K562 (cell line): ENCODE measurements at regions not wholly inside any gene's neighbourhood (a gene's known extent, or its start where the extent isn't known, plus 50 kb on each side); places are given as distances from the start of the nearest gene placed in this dataset.
"Not testable (repeated sequence)": the region's sequence is repeated elsewhere in the genome, so short reads cannot be mapped to it uniquely, and the experiment has no call there.

Experiments
- MXI1 ChIP-seq: IDR thresholded peaks from 2 replicates; pipeline ENCODE4 v1.6.1; 2011; ENCODE audit warnings: low read depth, mild to moderate bottlenecking, improper control_type of control experiment, low read length
- NFYB ChIP-seq: IDR thresholded peaks from 2 replicates; pipeline ENCODE4 v1.6.1; 2011; ENCODE audit warnings: mild to moderate bottlenecking, moderate library complexity; ENCODE audit not compliant: insufficient read length; ENCODE audit errors: extremely low read depth
- NR2C1 ChIP-seq, 2 experiments: fragments of 450-650 bp; IDR thresholded peaks; 2 replicates each; pipeline ENCODE4 v1.6.1; 2017; ENCODE audit warnings: mild to moderate bottlenecking in 2 of 2, antibody characterized with exemption in 1 of 2, inconsistent platforms in 1 of 2, missing compliant biosample characterization in 1 of 2, missing genetic modification characterization in 1 of 2
- OTX1 ChIP-seq: fragments of 450-650 bp; formaldehyde crosslinking; IDR thresholded peaks from 2 replicates; pipeline ENCODE4 v1.4.0; 2022; ENCODE audit warnings: mild to moderate bottlenecking
- POLR2AphosphoS5 ChIP-seq: IDR thresholded peaks from 2 replicates; pipeline ENCODE4 v1.6.1; 2011; ENCODE audit warnings: mild to moderate bottlenecking, low read depth, low read length, moderate library complexity; ENCODE audit not compliant: control insufficient read depth, insufficient read depth
- SMARCA4 ChIP-seq: fragments of 450-650 bp; IDR thresholded peaks from 2 replicates; pipeline ENCODE4 v1.6.1; 2016

GRCh38 chr16:63760246-63760645 lies 1361.6 kb downstream of the CDH11 start:
- not testable (repeated sequence) for TF ChIP-seq NR2C1 (IDR thresholded peaks at IDR 0.05); NR2C1 (tag; IDR thresholded peaks at IDR 0.05); MXI1; SMARCA4; POLR2AphosphoS5; NFYB; OTX1 (CRISPR knock-in tag)
